ENCODE measurements at regions not wholly inside any gene's neighbourhood (a gene's known extent, or its start where the extent isn't known, plus 50 kb on each side); places are given as distances from the start of the nearest gene placed in this dataset.

DNA sequence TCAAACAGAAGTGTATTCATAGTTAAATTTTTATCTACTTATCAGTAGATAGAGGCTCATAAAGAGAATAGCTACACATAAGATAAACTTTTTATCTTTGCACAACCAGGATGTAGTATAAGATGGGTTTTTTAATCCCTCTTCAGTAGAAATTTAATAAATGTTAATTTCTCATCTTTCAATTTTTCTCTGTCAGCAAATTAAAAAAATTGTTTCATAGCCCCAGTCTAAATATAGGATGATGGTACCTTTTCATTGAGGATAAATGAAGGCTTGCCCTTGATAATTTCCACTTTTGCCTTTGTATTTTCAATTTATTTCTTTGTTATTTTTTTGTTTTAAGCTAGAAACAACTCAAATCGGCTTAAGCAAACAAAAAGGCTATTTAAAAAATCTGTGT, 251.2 kb upstream of the NOX3 start:
- DNase-seq: no peak

DNA sequence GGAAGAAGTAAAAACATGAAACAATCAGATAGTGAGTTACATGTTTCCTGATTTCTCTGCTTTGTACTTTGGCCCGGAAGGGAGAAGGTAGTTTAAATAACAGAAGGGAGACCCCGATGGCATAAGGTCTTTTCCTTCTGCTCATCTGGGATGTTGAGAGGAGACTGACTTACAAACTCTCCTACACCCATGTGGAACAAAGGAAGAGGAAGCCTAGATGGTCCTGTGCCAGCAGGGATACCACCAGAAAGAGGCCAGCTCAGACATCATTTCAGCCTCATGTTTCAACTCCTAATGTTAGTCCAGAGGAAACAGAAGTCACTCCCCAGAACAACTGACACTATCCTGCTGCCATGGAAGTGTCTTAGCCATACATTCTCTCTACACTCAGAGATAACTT, 250.7 kb upstream of the NOX3 start:
- no peak for DNase-seq

DNA sequence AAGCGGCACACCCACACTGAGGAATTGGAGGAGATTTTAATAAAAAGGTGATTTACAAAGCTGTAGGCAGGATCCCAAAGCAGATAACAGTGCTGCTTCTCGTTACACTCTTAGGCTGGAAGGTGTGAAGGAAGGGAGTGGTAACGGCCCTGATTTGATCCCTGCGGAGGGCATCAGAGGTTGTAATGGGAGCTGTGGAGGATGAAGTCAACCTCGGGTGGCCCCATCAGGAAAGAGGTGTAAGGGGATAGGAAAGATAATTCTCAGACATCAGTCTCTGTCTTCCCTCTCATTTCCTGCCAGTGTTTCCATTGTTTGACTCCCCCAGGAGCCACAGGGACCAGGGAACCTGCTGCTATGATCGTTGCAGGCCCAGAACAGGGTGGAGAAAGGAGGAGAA, 245.7 kb upstream of the NOX3 start:
- no peak for DNase-seq

DNA sequence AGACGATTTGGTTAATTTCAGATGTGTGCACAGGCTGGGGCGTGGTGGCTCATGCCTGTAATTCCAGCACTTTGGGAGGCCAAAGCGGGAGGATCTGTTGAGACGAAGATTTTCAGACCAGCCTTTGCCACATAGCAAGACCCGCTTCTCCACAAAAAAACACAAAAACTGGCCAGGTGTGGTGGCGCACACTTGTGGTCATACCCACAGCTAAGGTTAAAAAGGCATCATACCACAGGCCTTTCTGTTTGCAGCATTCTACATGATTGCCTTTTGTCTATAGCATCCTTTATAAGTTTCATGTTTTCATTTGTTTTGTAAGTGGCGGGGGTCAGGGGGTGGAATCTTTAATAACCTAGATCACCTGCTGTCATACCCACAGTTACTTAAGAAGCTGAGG, 239.9 kb upstream of the NOX3 start:
- no peak for DNase-seq

DNA sequence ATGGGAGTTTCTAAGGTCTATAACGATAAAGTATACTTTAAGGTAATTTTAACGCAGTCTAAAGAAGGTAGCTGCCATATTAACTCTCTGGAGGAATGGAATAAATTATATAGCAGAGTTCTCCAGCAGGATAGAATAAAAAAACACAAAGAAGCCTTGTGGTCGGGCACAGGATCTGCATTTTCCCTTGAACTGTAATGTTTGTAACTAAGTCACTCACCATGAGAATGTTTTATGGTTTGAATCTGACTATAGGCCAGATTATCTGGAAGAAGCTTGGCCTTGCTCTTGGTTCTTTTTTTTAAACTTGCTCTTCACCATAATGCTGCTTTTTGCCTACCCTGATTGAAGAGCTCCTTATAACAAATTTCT, 238.8 kb upstream of the NOX3 start:
- DNase-seq: no peak

DNA sequence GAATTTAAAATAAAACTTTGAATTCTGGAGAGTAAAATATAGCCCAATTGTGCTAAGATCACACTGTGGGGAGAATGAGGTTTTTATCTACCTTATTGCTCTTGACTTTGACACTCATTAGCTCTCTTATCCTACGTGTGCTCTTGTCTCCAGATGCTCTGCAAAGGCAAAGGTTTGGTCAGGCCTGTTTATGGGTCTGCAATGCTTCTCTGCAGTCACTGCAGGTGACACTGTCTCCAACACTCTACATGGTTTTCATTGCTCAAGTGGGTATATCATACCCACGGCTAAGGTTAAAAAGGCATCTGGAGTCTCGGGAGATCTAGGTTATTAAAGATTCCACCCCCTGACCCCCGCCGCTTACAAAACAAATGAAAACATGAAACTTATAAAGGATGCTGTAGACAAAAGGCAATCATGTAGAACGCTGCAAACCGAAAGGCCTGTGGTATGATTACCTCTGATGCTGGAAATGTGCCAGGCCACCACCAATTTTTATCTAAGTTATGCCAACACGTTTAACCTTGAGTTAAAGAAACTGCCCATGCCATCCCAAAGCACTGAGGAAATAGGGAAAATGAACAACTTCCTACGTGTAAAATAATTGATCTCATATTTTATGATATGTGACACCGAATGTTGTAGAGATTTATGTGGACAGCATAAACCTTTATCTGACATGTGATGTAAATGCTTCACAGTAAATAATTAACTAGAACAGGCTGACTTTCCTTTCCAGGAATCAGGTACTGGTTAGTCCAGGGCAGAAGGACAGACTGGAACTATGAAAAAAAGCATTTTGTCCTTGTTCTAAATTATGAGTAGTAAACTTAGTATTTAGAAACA, 238.2 kb upstream of the NOX3 start:
- no peak for DNase-seq

DNA sequence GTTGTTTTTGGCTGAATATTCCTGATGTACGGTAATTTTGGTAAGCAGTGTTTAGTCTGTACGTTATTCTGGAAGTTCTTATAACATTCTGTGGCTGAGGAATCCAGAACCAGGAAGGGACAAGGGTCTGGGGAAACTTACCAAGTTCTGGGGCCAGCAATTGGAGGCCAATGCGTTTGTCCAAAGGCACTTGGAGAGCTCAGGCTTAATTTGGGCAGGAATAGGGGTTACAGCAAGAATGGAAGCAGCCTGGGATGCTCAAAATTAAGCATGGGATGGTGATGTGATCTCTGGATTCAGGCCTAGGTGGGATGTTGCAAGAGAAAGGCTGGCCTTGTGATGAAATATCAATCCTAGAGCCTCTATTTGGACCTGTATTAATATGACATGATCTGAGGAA, 235.2 kb upstream of the NOX3 start:
- DNase-seq: no peak

DNA sequence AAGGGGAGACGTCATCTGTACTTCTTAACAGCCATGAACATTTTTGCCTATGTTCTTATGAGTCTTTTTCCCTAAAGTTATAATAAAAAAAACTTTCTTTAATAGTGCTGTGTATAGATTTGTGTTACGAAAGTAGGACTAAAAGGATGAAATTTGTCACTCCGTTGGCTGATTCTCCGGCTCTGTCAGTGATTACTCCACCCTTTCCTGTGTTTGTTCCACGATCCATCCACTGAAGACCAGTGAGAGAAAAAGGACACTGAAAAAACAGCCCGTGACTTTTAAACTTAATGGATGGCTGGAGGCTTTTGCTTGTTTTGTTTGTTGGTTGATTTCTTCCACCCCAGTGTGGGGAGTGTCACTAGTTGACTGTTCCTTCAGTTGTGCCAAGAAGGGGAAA, 232.0 kb upstream of the NOX3 start:
- DNase-seq: no peak

DNA sequence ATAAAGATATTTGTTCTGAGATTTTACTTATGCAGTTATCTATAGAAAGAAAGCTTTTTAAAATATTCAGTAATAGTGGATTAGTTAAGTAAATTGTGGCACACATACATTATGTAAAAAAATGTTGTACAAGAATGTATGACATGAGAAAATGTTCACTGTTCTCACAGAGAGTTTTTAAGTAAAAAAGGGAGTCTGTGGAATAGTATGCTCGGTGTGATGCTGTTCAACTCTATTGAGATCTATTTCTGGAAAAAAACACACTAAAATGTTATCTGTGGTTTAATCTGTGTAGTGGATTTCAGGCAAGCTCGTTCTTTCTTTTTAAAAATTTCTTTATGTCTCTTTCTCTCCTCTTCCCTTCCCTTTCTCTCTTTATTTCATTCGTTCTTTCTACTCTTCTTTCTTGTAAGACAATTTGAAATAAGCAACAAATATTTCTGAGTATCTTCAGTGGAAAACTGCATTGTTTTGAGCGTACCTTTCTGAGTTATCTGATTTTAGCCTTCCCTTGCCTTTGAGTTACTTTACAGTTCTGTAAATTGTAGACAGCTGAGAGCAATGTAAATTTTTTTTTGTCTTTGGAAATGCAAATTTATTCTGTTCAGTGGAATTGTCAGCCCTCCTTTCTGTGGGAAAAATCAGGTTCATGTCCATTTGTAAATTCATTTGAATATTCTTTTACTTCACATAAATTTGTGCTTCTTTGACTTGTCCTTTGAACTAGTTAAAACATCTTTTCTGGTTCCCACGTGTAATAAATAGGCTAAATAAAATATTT, 229.0 kb upstream of the NOX3 start:
- DNase-seq: no peak

DNA sequence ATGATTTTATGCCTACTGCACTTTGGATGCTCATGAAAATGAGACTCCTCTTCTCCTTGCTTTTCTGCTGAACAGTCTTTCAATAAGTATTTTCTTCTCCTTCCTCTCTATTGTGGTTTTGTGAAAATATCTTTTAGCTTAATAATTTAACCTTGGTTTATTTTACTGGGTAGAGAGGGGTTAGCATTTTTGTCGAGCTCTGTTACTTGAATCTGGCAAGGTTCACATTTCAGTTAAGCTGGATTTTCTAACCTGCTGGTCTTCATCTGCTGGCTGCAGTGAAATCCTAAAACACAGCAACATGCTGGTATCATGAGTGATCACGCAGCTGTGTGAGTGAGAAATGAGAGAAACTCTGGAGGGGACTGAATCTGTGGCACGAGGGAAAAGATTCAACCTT, 222.7 kb upstream of the NOX3 start:
- DNase-seq: no peak

DNA sequence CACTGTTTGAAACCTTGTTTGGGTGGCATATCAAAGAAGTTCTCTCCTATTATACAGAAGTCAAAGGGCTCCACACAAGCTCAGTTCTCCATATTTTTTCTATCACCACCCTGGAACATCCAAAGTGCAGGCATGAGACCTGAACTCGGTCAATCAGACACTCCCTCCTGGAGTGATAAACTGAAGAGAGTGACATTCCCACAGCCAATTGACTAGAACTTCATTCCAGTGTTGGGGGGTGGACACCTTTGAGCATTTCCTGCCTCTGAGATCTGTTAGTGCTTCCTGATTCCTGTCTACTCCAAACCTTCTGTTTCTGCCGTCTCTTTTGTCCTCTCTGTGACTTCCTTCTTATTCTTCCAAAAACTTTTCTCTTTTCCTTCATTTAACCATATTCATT, 220.7 kb upstream of the NOX3 start:
- no peak for DNase-seq

DNA sequence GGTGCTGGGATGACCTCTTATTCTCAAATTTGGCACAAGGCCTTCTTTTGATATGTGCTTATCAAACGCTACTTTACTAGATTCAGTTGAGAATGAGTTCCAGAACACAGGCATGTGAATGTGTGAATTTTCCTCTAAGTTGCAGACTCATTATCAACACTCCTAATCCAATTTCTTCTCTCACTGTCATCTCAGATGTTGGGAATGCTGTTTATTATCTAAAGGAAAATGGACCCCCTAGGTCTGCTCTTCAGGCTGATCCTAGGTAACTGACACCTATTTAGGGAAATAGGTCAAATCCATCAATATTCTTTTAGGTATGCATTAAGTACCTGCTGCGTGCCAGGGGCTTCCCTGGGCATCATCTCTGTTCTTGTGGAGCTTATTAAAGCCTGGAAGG, 215.0 kb upstream of the NOX3 start:
- no peak for DNase-seq

DNA sequence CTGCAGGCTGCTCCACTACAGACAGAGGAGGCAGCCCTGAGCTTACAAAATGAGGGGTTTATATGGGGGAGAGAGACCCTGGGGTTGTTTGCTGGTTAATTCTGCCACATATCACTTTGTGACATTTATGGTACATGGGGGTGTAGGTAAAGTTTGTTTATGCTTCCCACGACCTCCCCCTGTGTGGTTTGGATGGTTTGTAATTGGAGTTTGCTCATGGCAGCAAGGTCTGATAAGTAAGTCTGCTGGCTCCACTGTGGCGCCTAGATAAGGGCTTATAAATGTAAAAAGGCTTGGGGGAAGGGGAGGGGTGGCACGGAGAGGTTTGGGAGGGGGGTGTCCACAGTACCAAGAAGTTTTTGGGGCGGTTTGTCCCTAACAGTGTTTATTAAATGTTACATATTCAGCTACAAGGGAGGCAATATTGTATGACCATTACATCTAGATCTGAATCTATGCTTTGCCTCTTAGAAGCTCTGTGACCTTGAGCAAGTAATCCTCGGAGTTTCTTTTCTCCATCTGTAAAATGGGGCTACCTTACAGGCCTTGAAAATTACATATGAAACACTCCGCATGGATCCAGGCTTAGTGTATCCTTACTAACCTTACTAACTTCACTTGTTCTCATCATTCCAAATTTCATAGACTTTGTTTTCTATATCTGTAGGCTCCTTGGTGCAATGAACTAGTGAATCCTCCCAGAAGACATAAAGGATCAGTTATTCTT, 204.8 kb upstream of the NOX3 start:
- no peak for DNase-seq

DNA sequence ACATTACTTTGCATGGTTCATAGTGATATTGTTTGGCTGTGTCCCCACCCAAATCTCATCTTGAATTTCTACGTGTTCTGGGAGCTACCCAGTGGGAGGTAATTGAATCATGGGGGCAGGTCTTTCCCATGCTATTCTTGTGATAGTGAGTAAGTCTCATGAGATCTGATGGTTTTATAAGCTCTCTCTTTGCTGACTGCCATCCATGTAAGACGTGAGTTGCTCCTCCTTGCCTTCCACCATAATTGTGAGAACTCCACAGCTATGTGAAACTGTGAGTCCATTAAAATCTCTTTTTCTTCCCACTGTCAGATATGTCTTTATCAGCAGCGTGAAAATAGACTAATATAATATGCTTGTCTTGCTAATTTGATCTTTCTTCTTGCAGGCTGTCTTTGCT, 200.4 kb upstream of the NOX3 start:
- no peak for DNase-seq

DNA sequence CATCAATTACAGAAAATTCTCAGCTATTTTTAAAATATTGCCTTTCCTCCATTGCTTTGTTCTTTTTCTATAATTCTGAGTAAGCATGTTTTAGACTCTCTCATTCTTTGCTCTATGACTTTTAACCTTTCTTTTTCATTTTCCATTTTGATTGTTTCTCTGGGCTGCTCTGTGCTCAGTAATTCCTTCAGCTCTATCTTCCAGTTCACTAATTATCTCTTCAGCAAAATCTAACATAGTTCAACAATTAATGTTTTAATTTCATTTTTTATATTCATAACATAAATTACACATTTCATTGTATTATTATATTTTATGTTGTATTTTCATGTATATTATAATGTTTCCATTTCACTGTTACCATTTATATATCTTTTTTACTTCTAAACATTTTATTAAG, 198.8 kb upstream of the NOX3 start:
- DNase-seq: no peak

DNA sequence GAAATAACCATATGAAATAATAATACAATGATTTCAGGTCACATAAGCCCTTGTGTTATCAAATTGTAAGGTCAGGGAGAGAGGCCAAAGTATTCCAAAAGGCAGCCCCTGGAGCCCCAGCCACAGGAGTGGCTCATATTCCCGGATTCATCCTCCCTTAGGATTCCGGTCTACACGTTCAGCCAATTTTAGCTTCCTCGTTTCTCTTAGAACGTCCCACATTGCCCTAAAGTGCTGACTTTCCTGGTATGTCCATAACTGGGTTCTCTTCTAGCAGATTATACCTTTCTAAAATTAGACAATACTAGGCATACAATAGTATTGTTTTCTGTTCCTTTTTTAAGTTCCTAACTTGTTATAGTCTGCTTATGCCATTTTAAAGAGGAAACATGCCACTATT, 192.7 kb upstream of the NOX3 start:
- DNase-seq: no peak

DNA sequence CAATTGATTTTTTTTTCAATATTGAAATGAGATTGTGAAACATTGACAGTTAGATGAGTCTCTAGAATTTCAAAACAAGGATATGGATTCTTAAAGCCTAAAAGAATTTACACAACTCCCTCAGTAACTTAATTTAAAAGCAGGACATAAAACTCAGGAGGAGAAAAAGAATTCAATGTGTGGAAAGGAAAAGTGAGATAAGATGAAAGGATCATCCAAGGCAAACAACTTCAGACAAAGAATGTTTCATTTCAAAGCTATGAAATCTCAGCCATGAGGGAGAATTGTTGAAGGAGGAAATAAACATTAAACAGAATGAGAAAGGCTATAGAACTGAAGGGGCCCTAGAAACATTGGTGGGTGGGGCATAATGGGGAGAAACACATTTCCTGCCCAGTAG, 191.7 kb upstream of the NOX3 start:
- DNase-seq: no peak

DNA sequence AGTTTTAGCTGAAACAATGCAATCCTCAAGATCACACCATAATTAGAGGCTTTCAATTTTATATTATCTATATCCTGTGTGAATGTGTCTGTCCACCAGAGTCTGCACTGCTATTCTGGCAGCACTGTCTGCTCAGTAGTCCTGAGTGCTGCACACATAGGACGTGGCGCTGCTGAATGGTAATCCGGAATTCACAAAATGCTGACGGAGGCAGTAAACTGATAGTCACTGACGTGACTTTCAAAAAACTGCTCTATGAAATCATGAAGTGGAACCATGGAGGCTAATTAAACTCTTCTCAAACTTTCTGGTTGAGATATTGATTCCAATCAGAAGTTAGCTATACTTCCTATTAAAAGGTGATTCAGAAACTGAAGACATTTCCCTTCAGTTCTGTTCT, 190.8 kb upstream of the NOX3 start:
- DNase-seq: no peak

DNA sequence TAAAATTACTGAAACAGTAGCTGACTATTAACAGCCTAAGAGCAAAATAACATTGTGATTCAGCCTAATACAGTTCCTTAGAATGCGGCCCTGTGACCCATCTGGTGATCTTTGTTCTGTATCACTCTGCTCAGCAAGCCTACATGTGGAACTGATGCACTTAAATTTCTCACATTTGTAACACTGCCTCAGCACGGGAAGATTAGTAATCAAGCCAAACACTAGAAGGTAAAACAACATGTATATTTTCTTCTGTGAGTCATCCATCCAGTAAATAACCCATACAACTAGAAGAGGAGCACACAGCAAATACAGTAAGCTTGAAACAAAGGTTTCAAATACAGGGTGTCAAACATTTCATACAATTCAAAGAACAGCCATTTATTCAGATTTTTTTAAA, 189.7 kb upstream of the NOX3 start:
- no peak for DNase-seq

DNA sequence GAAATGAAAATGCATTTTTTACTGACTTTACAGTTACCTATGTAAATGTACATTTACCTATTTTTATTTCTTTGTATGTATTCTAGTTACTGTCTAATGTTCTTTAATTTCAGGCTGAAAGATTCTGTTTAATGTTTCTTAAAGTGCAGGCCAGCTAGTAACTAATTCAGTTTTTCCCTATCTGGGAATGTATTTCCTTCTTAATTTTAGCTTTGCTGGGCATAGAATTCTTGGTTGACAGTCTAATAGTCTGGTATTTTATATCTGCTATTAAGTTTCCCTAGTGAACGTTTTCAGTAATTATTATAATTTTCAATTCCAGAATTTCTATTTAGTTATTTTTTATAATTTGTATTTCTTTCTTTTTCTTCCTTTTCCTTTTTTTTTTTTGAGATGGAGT, 186.0 kb upstream of the NOX3 start:
- no peak for DNase-seq

DNA sequence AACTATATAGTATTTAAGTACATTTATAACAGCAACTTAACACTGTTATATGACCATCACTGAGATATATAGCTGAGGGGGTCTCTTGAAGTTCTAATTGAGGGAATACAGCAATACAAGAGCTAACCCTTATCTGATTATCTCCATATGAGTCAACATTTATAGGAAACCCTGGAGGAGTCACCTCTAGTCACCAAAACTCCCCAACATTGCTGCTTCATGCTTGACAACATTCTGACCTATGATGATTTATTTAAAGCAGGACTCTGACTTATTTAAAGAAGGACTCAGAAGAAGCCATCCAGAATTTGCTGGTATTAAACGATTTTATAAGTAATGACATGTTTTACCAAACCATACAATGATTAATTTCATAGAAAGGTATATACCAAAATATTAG, 182.6 kb upstream of the NOX3 start:
- no peak for DNase-seq

DNA sequence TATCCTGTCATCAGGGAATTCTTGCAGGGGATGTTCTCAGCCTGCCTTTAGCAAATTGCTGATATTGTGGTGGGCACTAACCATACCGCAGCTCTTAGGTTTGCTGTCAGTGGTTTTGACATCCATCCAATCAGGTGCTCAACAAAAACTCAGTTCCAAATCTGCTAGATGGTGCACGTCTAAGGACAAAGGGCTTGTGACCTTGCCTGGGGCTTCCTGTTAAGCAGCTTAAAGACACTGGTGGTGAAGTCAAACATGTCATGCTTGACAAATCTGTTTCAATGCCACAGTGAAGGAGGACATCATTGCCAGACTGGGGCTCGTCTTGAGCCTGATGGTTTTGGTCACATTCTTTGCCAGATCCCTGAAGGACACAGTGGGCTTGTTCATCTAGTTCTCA, 179.8 kb upstream of the NOX3 start:
- no peak for DNase-seq

DNA sequence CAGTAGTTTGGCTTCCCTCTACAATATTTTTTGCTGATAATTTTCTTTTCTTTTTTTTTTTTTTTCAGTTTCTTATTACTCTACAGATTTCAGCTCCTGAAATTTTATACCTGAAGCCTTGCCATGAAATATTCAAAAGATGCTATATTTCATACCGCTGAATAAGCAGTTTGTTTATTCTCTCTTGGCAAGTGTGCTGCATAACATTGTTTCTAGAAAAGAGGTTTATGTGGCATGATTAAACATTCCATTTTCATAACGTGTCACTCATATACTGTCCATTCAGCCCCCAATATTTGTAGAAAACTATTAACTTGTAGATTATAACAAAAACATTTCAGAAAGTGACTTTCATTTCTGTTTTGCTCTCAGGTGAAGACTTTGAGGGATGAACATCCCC, 174.4 kb upstream of the NOX3 start:
- DNase-seq: no peak

DNA sequence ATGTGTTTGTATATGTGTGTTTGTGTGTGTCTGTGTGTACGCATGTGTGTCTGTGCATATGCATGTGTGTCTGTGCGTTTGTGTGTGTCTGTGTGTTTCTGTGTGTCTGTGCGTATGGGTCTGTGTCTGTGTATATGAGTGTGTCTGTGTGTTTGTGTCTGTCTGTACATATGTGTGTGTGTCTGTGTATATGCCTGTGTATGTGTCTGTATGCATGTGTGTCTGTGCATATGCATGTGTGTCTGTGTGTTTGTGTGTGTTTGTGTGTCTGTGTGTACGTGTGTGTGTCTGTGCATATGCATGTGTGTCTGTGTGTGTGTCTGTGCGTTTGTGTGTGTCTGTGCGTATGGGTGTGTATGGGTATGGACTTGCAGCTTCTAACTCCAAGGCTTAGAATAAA, 174.0 kb upstream of the NOX3 start:
- no peak for DNase-seq

All from hippocampal formation (tissue), 2 donors.